Activated naive CD8-positive, alpha-beta T cell treated with anti-CD3 and anti-CD28 coated beads, Interleukin-2, amount 10 ng/mL, durations not matched to agents 7 days and 5 days (primary cell): ENCODE measurements at regions not wholly inside any gene's neighbourhood (a gene's known extent, or its start where the extent isn't known, plus 50 kb on each side); places are given as distances from the start of the nearest gene placed in this dataset.
"Not testable (repeated sequence)": the region's sequence is repeated elsewhere in the genome, so short reads cannot be mapped to it uniquely, and the experiment has no call there.

Experiments used
- ATAC-seq: fragments of 150-1000 bp; cut with Tn5 transposase; one replicate; pipeline ENCODE4 v1.10.0; 2021; ENCODE audit warnings: low read depth, moderate library complexity
- POLR2A ChIA-PET: fragments of 350-600 bp; sonication (Branson Sonifier 250); formaldehyde crosslinking; loops from one replicate; lab custom pipeline; 2021; ENCODE audit warnings: antibody characterized with exemption; lab: Charles Lee
- DNase-seq: peaks from one replicate; pipeline ENCODE4 v3.0.0; 2021
- H3K27ac Mint-ChIP-seq: one replicate; pipeline ENCODE4 v1.8.0; 2022; ENCODE audit warnings: mild to moderate bottlenecking, mixed read lengths
- H3K27me3 Mint-ChIP-seq: one replicate; pipeline ENCODE4 v1.8.0; 2022; ENCODE audit warnings: mild to moderate bottlenecking, moderate library complexity, mixed read lengths
- H3K36me3 Mint-ChIP-seq: one replicate; pipeline ENCODE4 v1.8.0; 2021; ENCODE audit warnings: mild to moderate bottlenecking, mixed read lengths
- H3K4me1 Mint-ChIP-seq: one replicate; pipeline ENCODE4 v1.8.0; 2021; ENCODE audit warnings: mixed read lengths
- H3K4me3 Mint-ChIP-seq: one replicate; pipeline ENCODE4 v1.8.0; 2022; ENCODE audit warnings: mild to moderate bottlenecking, moderate library complexity, mixed read lengths
- H3K9me3 Mint-ChIP-seq: one replicate; pipeline ENCODE4 v1.8.0; 2021; ENCODE audit warnings: mixed read lengths

- ATAC-seq = peak; percentile 10
- POLR2A ChIA-PET, H3K36me3 Mint-ChIP-seq, DNase-seq, H3K9me3 Mint-ChIP-seq, H3K27me3 Mint-ChIP-seq: not testable (repeated sequence)
- H3K4me1 Mint-ChIP-seq = peaks cover 20% of the 10 kb centered on the region
- peak overlapping the region; percentile 89 for H3K27ac Mint-ChIP-seq
- peak overlapping the region; percentile 68 for H3K4me3 Mint-ChIP-seq
Measured at GRCh38 chr2:87515226-87515625, 232.7 kb upstream of the PLGLB2 start.

- DNase-seq, ATAC-seq, H3K9me3 Mint-ChIP-seq, H3K36me3 Mint-ChIP-seq, H3K27me3 Mint-ChIP-seq, POLR2A ChIA-PET, H3K4me3 Mint-ChIP-seq, H3K27ac Mint-ChIP-seq: not testable (repeated sequence)
- H3K4me1 Mint-ChIP-seq = peaks cover 19% of the 10 kb centered on the region
Measured at GRCh38 chr2:87515875-87516274, 232.0 kb upstream of the PLGLB2 start.

- DNase-seq, POLR2A ChIA-PET, H3K9me3 Mint-ChIP-seq, H3K4me3 Mint-ChIP-seq, ATAC-seq, H3K36me3 Mint-ChIP-seq, H3K27me3 Mint-ChIP-seq: not testable (repeated sequence)
- Mint-ChIP-seq H3K27ac (peak overlapping the region; percentile 36), H3K4me1 (peaks cover 22% of the 10 kb centered on the region)
Measured at GRCh38 chr2:87516369-87516967, 231.4 kb upstream of the PLGLB2 start.

- ATAC-seq, H3K27me3 Mint-ChIP-seq, DNase-seq, H3K36me3 Mint-ChIP-seq, H3K4me3 Mint-ChIP-seq, POLR2A ChIA-PET, H3K9me3 Mint-ChIP-seq: not testable (repeated sequence)
- peak overlapping the region; percentile 70 for H3K27ac Mint-ChIP-seq
- peaks cover 25% of the 10 kb centered on the region for H3K4me1 Mint-ChIP-seq
Measured at GRCh38 chr2:87517438-87517837, 230.4 kb upstream of the PLGLB2 start.

DNA sequence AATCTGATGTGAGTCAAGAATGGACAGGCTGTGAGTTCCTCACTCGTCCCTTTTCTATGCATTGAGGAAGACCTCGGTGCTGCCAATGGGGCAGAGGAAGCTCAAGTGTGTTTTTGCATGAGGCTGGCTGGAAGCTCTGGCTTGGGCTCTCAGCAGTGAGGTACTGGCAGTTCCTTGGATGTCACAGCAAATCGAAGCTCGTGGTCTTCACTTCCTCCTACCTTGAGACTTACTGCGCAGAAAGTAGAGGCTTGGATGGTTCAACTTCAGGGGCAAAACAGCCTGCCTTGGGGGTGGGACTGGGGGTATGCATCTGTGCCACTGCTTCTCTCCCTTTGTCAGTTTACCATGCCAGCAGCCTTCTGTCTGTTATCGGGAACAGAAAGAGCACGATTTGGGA lies 229.8 kb upstream of the PLGLB2 start:
- H3K27me3 Mint-ChIP-seq, H3K9me3 Mint-ChIP-seq, POLR2A ChIA-PET, H3K36me3 Mint-ChIP-seq, DNase-seq: not testable (repeated sequence)
- peak; percentile 38 for ATAC-seq
- H3K4me1 Mint-ChIP-seq = peaks cover 25% of the 10 kb centered on the region
- H3K27ac Mint-ChIP-seq = peak overlapping the region; percentile 77
- H3K4me3 Mint-ChIP-seq = peak overlapping the region; percentile 39

GRCh38 chr2:87518547-87518946 lies 229.3 kb upstream of the PLGLB2 start:
- Mint-ChIP-seq H3K27ac (peak overlapping the region; percentile 77), H3K4me1 (peaks cover 25% of the 10 kb centered on the region)
- POLR2A ChIA-PET, H3K27me3 Mint-ChIP-seq, H3K4me3 Mint-ChIP-seq, H3K36me3 Mint-ChIP-seq, DNase-seq, H3K9me3 Mint-ChIP-seq, ATAC-seq: not testable (repeated sequence)

DNA sequence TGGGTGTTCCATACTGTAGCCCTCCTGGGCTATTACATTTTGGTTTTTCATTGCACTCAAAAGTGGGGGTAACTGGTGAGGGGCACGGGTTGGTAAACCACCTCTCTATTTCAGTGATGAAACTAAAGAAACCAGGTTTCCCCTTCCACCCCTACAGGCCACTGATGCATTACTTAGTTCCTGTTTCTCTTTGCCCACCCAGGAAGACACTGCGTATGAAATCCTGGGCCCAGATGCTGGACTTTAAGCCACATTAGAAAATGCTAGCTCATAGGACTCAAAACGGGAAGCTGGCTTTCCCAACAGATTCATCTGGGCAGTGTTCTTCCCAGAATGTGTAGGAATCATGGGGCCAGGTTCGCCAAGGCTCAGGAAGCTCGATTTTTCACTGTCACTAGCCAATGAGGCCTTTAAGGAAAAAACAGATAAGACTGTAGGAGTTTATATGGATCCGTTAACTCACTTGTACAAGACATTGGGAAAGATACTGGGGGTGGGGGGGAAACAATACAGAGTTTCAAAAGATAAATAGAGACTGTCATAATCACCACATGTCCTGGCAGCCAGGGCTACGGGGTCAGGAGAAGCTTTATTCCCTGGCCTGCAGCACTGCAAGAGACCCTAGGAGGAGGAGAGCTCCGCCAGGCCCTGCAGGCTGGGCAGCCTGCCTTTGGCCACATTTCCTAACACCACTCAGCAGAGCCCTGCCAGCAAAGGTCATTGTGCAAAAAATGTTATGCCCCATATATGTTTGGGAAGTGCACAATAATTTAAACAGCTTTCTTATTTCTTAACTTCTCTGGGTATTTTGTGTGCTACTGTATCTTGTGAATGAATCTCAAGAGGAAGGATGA lies 228.5 kb upstream of the PLGLB2 start:
- H3K9me3 Mint-ChIP-seq, POLR2A ChIA-PET, ATAC-seq, DNase-seq, H3K27me3 Mint-ChIP-seq, H3K36me3 Mint-ChIP-seq, H3K4me3 Mint-ChIP-seq: not testable (repeated sequence)
- Mint-ChIP-seq H3K27ac (peak overlapping the region; percentile 54), H3K4me1 (peaks cover 25% of the 10 kb centered on the region)

DNA sequence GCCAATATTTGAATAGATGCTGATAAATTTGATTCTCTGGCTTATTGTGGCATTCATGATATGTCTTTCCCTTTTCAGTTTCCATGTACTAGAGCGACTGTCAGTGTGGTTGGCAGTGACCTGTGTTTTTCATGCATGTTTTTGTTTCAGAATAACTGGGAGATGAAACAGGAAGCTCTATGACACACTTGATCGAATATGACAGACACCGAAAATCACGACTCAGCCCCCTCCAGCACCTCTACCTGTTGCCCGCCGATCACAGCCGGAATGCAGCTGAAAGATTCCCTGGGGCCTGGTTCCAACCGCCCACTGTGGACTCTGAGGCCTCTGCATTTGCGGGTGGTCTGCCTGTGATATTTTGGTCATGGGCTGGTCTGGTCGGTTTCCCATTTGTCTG lies 226.8 kb upstream of the PLGLB2 start:
- DNase-seq, POLR2A ChIA-PET, H3K27me3 Mint-ChIP-seq, H3K36me3 Mint-ChIP-seq, H3K9me3 Mint-ChIP-seq: not testable (repeated sequence)
- H3K4me1 Mint-ChIP-seq = peaks cover 21% of the 10 kb centered on the region
- H3K27ac Mint-ChIP-seq = peak overlapping the region; percentile 69
- peak overlapping the region; percentile 19 for H3K4me3 Mint-ChIP-seq
- ATAC-seq = peak; percentile 40

GRCh38 chr2:87521489-87521888 lies 226.4 kb upstream of the PLGLB2 start:
- H3K9me3 Mint-ChIP-seq, DNase-seq, H3K36me3 Mint-ChIP-seq, ATAC-seq, POLR2A ChIA-PET, H3K27me3 Mint-ChIP-seq: not testable (repeated sequence)
- Mint-ChIP-seq H3K4me1 (peaks cover 21% of the 10 kb centered on the region), H3K27ac (peak overlapping the region; percentile 67), H3K4me3 (peak overlapping the region; percentile 19)

- H3K9me3 Mint-ChIP-seq, H3K36me3 Mint-ChIP-seq, DNase-seq, POLR2A ChIA-PET, H3K4me3 Mint-ChIP-seq, H3K4me1 Mint-ChIP-seq, ATAC-seq, H3K27me3 Mint-ChIP-seq, H3K27ac Mint-ChIP-seq: not testable (repeated sequence)
Measured at GRCh38 chr2:87524619-87525188, 223.2 kb upstream of the PLGLB2 start.

DNA sequence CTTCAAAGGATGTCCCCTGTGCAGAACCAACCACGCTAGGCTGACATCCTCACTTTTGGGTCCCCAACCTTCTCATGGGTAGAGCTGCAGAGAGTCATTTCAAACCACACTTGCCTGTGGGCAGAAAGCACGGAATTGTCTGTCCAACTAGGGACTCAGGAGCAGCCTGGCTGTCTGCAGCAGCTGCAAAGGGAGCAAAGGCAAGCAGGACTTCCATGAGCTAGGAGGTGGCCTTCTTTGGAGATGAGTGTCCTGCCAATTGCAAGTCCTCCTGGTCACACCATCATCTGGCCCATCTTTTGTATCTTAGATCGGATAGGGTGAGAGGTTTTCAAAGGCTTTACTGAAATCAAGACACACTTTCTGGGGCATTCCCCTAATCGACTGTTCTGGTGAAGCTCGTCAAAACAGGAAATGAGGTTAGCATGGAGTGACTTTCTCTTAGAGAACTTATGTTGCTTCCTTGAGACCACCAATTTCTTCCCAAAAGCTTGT lies 222.3 kb upstream of the PLGLB2 start:
- H3K27me3 Mint-ChIP-seq, H3K4me1 Mint-ChIP-seq, POLR2A ChIA-PET, DNase-seq, H3K4me3 Mint-ChIP-seq, H3K9me3 Mint-ChIP-seq, H3K27ac Mint-ChIP-seq, H3K36me3 Mint-ChIP-seq: not testable (repeated sequence)
- peak; percentile 74 for ATAC-seq

DNA sequence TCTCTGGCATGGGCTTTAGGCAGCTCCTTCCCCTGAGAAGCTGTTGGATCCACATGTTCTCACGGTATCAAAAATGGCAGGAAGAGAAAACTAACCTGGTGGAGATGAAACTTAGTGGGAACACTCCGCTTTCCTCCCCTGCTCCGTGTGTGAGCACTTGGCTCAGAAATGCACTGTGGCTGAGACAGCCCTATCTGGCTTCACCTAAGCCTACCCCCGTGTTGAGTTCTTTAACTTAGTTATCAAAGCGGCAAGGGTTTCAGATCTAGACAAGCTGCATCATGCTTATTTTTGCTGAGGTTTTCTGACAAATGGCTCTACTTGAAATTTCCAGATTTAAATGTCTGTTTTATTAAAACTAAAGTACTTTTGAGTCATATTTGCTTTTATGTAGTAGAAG lies 221.6 kb upstream of the PLGLB2 start:
- H3K36me3 Mint-ChIP-seq, H3K9me3 Mint-ChIP-seq, POLR2A ChIA-PET, DNase-seq, H3K27ac Mint-ChIP-seq, ATAC-seq, H3K4me3 Mint-ChIP-seq, H3K27me3 Mint-ChIP-seq, H3K4me1 Mint-ChIP-seq: not testable (repeated sequence)

DNA sequence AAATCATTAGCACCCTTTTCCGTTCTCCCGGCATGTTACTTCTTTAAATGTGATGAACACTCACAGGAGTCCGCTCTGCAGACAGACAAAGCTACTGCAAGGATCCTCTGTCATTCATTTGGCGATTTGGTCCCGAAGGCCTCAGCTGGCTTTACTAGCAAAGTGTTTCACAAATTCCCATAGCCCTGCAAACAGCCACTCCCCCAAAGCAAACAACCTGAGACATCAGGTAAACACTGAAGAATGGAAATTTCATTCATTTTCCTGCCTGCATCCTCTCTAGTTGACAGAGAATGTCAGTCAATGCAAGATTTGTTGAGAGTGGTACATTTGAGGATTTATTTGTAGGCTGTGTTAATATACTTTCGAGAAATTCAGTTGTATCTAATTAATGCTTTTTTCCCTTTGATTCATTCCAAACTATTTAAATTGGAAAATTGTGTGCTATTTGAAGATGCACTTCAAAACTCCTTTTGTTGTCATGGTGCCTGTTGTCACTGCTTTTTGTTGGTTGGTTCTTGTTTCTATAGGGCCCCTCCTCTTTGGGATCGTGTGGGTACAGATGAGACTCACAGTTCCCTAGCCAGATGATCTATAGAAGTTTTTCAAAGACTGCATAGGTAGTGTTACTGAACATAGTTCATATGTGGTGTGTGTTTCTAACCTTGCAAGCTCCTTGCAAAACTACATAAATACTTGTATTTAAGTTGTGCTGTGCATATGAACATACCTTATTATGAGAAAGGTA lies 215.7 kb upstream of the PLGLB2 start:
- H3K9me3 Mint-ChIP-seq, POLR2A ChIA-PET, H3K4me3 Mint-ChIP-seq, H3K36me3 Mint-ChIP-seq, H3K27ac Mint-ChIP-seq, ATAC-seq, DNase-seq, H3K27me3 Mint-ChIP-seq, H3K4me1 Mint-ChIP-seq: not testable (repeated sequence)
